GM19324 (cell line): ENCODE measurements at regions not wholly inside any gene's neighbourhood (a gene's known extent, or its start where the extent isn't known, plus 50 kb on each side); places are given as distances from the start of the nearest gene placed in this dataset.

Source experiments
- ATAC-seq: cut with Tn5 transposase; IDR thresholded peaks from one replicate; pipeline ENCODE4 v1.9.1; 2021; ENCODE audit warnings: mild to moderate bottlenecking, moderate library complexity; ENCODE audit not compliant: unreplicated experiment, low FRiP score

DNA sequence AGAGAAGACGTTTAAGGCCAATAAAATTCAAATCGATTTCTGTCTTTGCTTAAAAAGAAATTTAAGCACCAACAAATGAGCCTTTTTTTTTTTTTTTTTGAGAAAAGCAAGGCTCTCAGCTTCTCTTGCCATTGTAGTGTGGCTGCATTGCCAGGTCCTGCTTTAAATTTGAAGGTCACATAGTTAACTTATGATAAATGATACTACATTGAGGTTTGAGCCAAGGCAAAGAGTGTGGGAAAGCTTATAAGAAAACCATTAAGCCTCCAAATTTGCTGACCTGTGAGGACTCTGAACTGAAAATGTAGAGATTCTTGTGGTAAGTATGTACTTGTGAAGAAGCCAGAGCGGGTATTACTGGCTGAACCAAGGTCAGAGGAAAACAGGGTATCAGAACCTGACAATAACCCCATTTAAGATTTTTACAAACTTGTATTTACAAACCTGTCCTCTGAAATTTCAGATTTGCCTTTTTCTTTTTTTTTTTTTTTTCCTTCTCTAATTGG lies 519.7 kb upstream of the RGMA start:
- ATAC-seq: no peak

DNA sequence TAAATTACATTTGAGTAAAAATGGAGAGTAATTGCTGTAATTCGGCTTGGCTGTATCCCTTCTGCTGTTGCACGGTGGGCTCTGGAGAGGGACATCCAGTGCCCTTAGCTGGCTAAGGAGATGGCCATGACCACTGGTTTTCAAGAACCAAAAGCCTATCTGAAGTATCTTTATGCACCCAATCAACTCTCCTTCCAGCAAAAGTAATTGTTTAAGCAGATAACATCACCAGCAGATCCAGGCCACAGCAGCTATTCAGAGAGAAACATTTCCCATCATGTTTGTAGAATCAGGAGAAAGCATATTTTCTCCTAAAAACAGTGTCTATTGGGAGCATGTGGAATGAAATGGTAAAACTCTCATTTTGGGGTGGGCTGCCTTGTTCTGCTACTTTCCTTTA lies 514.5 kb upstream of the RGMA start:
- ATAC-seq: no peak

DNA sequence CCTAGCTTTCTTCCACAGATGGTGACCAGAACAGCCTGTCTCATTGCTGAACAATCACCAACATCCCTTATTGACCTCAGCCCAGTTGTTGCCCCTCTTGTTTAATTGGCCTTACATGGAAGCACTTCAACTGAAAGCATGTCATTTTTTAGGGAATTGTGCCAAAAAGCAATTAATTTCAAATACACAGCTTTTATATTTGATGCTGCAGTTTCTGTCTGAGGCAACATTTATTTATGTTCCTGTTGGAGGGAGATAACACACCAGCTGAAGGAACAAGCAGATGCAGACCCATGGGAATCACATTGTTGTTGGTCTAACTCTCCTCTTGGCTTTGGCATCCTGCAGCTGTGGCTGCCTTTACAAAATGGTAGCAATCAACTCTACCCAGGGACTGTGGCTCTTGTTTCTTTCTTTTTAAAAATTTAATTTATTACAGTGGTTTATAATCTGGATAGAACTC lies 498.1 kb upstream of the RGMA start:
- no peak for ATAC-seq

DNA sequence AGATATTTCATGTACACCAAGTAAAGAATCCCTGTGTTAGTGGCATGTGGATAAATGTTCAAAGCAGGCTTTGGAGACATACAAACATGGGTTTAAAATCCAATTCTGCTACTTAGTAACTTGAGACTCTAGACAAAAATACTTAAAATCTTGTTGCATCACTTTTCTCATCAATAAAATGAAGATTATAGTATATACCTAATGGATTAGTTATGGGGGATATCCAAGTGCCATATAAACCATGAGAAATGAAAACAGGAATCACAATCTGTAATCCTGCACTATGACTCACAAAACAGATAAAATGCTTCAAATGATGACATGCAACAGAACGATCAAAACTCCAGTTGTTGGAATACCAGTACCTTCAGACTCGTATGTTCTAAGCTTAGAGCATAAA lies 496.0 kb upstream of the RGMA start:
- ATAC-seq: no peak

DNA sequence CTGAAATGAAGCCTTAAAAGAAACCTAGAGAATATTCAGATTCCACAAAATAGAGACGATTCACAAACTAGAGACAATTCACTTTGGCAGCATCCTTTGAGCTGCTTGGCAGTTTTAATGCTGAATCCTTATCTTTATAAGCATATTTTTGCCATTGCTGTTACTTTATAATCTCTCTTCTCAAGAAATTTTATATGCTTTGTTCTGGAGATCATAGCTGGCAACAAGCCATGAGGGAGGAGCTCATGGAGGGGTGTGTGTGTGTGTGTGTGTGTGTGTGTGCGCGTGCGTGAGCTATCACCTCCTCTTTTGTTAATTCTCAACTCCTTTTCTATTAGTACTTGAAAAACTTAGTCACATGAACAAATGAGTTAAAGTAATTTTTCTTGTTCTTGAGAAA lies 495.0 kb upstream of the RGMA start:
- no peak for ATAC-seq

DNA sequence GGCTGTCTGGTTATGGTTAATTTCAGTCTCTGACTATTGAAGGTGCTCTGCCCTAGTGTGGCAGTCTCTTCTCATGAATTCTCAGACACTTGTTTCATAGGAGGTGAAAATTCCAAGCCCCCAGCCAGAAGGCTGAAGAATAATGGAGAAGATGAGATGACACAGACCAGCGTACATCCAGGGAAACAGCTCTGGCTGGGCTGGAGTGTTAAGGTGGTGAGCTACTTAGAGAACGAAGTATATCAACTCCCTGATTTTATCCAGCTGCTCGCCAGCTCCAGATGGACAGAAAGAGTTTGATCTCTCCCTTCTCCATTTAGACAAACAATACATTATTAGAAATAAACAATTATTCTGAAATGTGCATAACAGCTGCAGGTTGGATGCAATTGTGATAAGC lies 494.5 kb upstream of the RGMA start:
- no peak for ATAC-seq

DNA sequence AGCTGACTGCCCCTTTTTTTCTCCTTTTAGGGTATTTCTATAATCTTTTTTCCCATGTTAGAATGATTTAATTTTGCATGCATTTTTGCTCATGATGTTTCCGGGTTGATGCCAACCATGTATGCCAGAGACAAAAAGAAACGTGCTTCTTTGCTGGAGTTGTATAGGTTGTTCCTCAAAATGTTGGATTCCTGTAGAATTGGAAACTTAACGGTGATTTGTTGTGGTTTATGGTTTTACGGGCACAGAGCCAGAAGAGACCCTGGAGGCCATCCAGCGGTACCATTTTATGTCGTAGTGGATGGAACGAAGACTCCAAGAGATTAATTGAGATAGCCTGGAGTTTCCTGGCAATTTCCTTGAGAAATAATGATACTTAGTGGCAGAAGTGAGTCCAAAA lies 481.5 kb upstream of the RGMA start:
- ATAC-seq: no peak

DNA sequence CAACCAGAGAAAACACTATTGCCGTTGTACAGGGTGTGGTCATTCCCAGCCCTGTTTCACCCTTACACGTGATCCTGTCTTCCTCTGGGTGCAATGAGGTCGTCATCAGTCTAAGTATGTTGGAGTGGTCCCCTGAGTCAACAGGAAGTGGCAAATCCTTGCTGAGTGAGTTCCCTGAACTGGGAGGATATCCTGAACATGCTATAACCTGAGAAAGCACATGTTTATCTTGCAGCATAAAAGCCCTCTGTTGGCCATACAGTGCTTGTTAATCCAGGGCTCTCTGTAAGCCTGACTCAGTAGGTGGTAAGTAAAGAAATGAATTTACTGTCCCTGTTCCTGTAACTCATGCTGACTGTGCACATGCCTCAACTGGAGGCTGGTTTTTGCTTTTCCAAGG lies 477.8 kb upstream of the RGMA start:
- ATAC-seq: no peak

DNA sequence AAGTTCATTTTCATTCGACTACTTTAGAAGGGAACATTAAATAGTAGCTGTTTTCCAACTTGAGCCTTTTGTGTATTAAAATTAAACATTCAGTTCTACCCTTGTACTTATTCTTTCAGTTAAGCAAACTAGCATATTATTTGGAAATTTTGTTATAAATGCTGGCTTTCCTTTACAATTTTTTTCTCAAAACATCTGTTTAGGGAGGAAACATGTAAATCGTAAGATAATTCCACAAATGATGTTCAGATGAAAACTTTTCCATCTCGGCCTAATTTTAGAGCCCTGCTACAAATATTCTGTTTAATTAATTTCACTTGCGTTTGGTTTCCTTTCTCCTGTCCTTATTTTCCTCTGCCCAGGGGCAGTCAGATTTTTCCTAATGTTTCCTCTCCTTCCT lies 476.2 kb upstream of the RGMA start:
- ATAC-seq: no peak

DNA sequence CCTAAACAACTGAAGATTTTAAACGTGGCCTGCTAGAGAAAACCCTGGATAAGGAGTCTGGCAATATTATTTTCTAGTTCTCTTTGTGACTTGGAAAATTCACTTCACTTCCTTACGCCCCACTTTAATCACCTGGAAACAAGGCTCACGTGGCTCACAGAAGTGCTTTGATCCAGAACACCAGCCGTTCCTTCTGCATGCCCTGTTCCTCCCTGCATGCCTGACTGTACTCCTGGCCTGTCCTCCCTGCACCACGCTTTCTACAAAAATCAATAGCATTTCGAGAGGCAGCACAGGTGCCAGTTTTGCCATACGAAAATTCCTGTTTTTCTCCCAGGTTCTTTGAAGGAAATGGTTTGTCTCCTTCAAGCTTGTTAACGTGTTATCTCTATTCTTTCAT lies 474.2 kb upstream of the RGMA start:
- no peak for ATAC-seq

DNA sequence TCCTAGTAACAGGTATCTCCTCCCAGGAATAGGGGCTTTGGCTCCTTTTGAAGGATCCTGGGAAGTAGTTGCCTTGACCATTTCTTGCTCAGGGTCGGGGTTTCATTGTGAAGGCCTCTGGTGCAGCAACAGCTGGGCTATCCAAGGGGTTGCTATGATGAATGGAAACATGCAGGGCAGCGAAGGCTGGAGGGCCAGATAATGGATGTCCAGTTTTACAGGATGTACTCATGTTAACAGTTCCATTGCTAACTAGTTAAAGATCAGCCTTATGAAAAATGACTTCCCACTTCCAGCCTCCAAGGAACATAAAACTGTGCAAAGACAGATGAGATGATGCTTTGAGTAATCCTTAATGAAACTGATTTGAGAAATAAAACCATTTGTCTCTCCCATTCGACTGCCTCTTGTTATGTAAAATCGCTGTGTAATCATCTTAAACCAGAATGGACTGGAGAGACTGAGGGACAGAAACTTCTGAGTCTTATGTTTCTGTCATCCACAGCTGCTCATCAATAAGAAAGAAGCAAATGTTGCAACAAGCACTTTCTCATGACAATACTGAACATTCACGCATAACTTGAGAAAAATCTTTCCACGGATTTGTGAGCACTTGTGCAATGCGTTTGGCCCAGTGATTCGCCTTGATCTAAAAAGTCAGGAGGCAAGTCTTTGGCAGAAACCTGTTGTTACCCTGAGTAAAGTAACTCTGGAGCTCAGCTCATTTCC lies 473.5 kb upstream of the RGMA start:
- no peak for ATAC-seq

DNA sequence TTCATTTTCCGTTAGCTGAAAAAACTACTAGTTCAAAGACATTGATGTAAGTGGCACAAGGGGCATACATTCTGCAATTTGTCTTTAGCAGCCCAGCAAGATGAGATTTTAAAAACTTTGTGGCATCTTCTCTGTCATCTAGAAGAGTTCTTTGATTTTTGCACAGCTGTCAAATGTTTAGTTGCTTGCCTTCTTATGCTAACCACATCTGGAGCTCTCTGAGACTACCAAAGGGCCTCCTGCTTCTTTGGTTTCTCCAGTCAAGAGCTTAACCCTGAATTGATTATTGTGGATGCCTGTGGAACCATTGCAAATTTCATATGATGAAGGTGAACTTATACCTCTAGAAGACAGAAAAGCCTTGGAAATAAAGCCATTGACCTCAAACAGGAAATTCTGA lies 468.7 kb upstream of the RGMA start:
- no peak for ATAC-seq

DNA sequence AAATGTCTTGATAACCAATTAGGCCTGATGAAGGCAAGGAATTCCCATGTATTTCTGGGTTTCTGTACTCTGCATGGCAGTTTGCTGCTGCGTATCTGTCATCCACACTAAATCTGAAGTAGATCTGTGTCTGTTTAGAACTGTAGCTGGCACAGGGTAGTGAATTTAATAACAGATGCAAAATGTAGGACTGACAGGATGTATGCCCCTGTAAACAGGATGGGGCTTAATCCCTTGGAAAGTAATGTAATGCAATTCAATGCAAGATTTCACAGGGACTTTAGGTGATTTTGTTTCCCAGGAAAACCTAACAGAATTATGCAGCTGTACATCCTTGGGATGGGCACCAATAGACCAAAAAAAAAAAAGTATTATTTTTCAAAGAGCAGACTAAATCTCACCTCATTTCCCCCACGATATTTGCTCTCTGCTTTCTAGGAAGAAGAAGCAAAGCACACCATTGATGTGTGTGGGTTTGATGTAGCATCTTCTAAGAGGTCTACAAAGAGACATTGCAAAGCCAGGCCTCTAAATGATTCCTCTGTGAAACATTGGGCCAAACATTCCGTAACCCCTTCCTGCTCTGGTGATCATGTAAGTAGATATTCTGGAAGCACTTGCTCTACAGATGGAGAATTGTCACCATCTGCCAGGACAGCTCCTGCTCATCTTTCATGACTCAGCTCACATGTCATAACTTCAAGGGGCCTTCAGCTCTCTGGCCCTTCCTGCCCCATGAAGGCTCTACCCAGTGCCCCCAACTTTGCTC lies 464.3 kb upstream of the RGMA start:
- no peak for ATAC-seq

DNA sequence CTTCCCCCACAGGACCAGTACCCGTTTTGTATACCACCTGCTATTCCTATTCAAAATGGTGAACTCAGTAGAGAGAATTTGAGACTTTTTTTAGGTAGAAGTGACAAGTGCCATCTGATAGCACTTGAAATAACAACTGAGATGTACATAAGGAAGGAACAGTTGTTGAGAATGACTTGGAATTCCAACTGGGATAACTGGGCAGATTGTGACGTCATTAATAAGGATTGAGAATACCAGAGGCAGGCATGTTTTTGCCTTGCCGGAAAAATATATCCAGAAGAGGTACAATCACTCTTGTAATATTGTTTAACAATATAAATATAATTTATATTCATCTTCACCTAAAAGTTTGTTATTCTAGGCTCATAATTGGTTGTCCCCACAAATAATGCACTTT lies 454.1 kb upstream of the RGMA start:
- ATAC-seq: no peak

DNA sequence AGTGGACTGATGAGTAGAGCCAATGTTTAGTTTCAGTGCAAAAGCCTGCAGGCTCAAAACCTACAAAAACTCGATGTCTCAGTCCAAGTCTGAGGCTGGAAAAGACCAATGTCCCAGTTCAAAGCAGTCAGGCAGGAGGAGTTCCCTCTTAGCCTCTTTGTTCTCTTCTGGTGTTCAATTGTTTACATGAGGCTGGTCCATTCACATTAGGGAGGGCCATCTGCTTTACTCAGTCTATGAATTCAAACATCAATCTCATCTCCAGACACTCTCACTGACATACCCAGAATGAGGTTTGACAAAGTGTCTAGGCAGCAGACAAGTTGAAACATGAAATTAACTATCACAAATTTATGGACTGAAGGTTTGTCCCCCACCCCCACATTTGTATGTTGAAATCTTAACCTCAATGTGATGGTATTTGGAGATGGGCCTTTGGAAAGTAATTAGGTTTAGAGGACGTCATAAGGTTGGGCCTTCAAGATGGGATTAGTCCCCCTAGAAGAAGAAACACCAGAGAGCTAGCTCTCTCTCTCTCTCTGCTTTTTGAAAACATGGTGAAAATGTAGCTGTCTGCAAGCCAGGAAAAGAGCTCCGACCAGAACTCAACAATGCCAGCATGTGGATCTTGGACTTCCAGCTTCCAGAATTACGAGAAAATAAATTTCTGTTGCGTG lies 438.5 kb upstream of the RGMA start:
- no peak for ATAC-seq

DNA sequence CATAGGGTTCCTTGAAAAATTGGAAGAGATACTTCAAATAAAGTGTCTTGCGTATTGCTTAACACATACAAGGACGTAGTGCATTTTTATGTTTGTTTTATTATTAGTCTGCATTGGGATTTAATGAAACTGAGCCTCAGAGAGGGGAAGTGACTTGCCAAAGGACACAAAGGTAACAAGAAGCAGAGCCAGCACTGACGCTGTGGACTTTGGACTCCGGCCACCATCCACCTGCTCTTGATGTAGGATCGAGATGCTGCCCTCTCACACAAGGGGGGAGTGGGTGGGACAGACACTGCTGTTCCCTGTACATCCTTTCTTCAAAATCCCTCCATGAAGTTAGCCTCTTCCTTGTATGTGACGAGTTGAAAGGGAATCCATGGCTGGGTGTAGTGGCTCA lies 435.4 kb upstream of the RGMA start:
- no peak for ATAC-seq

DNA sequence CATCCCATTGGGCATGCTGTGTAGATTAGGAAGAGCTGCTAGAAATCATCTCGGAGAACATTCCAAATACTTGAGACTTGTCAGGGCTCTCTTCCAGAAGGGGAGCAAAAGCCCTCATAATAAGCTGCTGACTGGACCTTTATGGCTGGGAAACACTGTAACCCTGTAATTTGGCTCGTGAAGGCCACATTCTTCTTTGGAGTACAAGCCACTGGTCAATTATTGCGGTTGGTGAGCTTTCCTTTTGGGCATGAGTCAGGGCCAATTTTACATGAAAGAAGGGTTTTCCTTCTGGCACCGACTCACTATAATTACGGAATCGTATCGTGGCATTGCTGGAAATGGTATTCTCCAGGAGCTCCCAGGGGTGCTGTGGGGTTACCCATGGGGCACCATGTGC lies 434.5 kb upstream of the RGMA start:
- ATAC-seq: no peak

DNA sequence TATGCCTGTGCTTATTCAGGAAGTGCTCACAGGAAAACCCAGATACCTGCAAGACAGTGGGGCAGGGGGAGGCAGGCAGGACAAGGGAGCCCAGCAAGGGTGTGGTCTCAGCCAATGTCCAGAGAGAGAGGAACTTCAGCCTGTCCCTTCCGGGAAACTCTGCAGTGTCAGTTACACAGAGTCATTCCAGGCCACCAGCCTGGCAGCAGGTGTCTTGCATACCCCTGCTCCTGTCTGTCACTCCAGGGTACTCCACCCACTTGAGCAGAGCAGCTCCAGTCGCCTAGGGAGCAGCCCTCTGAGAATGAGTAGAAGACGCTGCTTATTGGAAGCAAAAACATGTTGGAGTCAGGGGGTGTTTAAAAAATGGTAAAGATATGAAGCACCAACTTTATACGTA lies 431.2 kb upstream of the RGMA start:
- no peak for ATAC-seq

DNA sequence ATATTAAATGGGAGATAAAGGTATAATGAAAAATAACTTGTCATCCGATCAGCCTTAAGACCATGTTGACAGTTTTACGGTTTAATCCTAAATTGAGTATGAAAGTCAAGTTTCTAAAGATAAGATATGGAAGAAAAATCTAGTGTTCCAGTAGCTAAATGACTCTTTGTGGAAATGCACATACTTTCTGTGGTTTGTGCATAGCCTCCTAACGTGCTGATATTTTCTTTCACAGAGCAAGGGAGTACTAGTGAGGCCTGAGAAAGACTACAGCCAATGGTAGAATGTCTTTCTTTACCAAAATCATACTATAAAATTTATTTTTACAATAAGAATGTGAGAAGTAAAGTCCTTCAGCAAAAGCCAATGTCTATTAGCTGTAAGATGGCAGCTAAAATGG lies 430.6 kb upstream of the RGMA start:
- no peak for ATAC-seq

DNA sequence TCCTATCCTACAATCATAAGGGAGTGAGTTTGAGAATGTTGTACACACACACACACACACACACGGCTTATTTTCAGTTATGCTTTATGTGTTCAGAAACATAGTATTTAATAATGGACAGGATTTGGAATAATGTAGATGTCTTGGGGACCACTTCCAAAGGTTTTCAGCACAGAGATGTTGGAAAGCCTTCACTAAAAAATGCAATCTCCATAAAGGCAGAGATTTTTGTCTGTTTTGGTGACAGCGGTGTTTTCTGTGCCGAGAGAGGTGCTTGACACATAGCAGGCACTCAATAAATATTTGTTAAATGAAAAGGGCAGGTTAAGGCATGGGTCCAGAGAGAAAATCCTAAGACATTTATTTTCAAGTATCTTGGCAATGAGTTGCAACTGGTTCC lies 428.2 kb upstream of the RGMA start:
- no peak for ATAC-seq

DNA sequence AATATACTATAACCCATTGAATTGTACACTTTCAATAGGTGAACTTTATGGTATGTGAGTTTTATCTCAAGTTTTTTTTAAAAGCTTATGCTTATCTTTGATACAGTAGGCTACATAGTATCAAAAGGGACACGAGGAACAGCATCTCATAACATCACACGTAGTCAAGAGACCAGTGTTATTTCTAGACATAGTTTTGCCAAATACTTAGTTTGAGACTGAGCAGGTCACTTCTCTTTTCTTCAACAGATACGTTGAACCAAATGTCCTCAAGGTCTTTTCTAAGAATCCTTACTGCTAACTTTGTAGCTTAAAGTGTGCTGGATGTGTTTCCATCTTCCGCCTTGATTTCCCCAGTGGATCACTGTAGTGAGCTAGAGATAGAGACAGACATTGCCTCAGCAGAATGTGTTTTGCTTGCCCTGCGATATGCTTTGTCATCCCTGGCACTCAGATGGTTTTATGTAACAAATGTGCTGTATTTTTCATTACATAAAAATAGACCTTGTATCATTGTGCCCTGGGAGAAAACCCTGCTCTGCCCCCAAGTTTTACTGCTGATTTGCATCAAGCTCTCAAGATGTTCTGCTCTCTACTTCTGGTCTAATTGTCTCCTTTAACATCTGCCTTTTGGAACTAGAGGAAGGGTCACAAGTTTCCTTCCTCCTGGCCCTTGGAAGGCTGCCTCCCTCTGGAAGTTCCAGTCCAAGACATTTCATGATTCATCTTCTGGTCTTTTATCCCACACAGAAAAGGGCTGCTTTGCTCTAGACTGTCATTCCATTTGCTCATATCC lies 426.4 kb upstream of the RGMA start:
- ATAC-seq: no peak
